Right kidney (tissue), 1 donor: ENCODE measurements at regions not wholly inside any gene's neighbourhood (a gene's known extent, or its start where the extent isn't known, plus 50 kb on each side); places are given as distances from the start of the nearest gene placed in this dataset.
"Not testable (repeated sequence)": the region's sequence is repeated elsewhere in the genome, so short reads cannot be mapped to it uniquely, and the experiment has no call there.

Source experiments
- DNase-seq: peaks from one replicate; pipeline ENCODE4 v3.0.0-alpha.2; 2016

- no peak for DNase-seq
These were observed 532.1 kb upstream of the B3GAT1 start for GRCh38 chr11:134944131-134944530.

- DNase-seq = no peak
These were observed 531.5 kb upstream of the B3GAT1 start for GRCh38 chr11:134943544-134943943.

- no peak for DNase-seq
These were observed 530.6 kb upstream of the B3GAT1 start for GRCh38 chr11:134942681-134943080.

- DNase-seq = not testable (repeated sequence)
These were observed 530.0 kb upstream of the B3GAT1 start for GRCh38 chr11:134941936-134942600.

DNA sequence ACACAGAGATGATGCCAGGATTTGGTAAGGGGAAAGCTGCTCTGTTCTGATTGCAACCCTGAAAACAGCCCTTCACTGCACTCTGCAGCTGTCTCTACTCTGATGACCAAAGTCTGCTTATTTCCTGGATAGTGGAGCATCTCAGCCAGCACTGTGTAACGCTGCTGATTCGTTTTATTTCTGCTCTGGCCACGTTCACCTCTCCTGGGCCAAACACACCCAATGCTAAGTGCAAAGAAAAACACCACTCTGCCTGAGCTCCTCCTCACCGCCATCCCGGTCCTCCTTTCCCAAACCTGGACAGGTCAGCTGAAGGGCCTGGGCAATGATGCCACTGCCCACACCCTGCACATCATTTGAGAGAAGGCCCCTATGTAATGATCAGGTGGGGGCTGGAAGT, 529.3 kb upstream of the B3GAT1 start:
- no peak for DNase-seq

DNA sequence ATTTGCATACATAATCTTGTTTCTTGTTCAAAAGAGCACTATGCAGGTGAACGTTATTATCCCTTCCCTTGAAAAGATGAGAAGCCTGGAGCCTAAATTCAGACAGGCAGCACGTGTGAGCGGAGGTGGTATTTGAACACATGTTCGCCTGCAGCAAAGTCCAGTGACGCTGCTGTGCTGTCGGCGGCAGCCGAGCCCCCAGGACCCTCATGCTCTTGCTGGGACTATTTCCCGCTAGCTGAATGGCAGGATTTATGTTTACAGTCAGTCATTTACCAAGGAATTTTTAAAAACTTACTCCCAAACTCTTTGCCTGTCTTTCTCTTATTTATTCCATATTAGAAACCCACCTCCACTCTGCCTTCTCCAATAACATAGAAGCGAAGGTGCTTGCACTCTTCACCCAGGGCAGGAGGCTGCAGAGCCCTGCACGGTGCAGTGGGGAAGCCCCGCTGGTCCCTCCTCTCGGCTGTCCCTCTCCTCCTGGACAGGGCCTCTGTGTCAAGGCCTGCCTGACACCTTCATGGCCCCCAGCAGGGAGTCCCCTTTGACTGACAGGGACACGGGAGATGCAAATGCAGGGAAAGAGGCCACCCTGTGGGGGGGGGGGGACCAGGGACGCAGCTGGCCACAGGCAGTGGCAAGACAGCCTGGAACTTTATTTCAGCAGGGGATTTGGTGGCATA, 528.5 kb upstream of the B3GAT1 start:
- no peak for DNase-seq

- DNase-seq = no peak
These were observed 527.9 kb upstream of the B3GAT1 start for GRCh38 chr11:134939905-134940304.

DNA sequence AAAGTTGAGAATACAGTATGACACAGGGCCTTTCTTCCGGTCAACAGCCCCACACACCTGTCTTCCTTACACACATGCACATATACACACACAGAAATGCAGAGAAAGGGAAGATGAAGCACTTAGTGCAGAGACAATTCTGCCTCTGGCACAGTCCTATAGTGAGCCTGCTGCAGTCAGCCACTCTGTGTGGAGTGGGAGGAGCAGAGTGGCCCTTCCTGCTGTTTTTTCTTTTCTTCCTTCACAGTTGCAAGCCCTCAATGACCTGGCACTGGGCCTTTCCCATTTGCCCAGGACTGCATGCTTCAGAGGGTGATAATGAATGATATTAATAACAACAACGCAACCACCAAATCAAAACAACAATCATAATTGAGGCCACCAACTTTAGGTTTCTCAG, 527.0 kb upstream of the B3GAT1 start:
- no peak for DNase-seq

DNA sequence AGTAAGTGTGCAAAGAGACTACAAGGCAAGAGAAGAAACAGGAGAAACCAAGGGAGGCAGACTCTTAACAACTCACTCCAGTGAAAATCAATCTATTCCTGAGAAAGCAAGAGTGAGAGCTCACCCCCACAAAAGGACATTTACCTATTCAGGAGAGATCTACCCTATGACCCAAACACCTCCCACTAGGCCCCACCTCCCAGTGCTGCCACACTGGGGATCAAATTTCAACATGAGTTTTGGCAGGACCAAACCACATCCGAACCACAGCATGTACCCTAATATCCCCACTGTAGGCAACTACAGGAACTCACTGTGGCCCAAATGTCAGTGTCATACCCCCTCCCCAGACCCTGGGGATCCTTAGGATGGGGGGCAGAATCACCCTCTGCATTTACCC, 526.2 kb upstream of the B3GAT1 start:
- no peak for DNase-seq

DNA sequence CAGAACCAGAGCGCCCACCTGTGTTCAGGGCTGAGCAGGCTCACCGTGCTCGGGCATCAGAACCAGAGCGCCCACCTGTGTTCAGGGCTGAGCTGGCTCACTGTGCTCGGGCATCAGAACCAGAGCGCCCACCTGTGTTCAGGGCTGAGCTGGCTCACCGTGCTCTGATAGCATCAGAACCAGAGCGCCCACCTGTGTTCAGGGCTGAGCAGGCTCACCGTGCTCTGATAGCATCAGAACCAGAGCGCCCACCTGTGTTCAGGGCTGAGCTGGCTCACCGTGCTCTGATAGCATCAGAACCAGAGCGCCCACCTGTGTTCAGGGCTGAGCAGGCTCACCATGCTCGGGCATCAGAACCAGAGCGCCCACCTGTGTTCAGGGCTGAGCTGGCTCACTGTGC, 525.2 kb upstream of the B3GAT1 start:
- DNase-seq = not testable (repeated sequence)

GRCh38 chr11:134932761-134933160, 520.7 kb upstream of the B3GAT1 start:
- no peak for DNase-seq

GRCh38 chr11:134925432-134925831, 513.4 kb upstream of the B3GAT1 start:
- DNase-seq = no peak

DNA sequence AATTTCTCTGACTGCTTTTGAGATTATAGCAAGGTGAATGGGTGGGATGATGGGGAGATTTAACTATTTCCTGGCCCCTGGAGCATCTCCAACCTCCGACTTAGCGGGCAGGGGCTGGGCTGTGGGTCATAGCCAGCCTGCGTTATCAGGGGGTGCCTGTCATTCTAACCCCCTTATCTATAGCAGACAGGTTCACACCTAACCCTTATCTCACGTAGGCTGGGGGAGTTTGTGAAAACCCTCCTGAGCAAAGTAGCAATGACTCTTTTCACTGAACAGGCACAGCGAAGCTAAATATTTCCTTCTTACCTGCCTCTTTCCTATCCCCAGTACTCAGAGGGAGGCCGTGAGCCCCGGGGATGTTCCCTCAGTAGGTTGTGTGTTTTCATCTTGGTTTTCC, 511.4 kb upstream of the B3GAT1 start:
- no peak for DNase-seq

- no peak for DNase-seq
These were observed 509.9 kb upstream of the B3GAT1 start for GRCh38 chr11:134921938-134922337.

- DNase-seq = no peak
These were observed 509.0 kb upstream of the B3GAT1 start for GRCh38 chr11:134920851-134921608.

DNA sequence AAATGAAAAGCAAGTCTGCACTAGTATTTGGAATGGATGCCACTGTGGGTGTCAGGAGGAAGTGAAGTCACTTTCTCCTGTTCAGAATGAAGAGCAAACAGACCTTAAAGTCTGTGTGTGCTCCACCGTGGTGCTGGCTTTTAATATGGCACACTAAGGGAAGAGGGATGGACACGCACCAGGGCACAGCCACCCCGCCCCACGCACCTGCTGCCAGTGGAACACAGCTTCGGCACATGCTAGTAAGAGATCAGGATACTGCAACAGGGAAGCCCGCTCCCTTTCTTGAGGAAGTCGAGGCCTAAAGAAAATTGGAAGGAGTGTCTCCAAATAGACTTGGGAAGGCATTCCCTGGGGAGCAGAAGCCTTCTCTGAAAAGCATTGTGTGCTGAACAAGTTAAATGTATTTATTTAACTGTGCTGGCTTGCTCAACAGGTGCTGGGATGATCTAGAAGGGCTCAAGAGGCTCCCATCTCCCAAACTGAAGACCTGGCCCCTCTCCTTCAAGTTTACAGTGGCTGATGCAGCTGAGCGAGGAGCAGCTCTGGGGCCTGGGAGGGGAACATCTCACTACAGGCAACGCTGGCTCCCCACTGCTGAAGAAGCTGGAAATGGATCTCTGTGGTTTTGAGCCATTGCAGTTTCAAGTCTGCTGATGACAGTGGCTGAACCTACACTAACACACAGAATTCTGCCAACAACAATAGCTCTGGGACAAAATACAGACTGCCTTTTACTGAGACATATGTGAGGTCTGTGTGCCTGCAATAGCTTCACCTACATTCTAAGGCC, 504.6 kb upstream of the B3GAT1 start:
- no peak for DNase-seq

DNA sequence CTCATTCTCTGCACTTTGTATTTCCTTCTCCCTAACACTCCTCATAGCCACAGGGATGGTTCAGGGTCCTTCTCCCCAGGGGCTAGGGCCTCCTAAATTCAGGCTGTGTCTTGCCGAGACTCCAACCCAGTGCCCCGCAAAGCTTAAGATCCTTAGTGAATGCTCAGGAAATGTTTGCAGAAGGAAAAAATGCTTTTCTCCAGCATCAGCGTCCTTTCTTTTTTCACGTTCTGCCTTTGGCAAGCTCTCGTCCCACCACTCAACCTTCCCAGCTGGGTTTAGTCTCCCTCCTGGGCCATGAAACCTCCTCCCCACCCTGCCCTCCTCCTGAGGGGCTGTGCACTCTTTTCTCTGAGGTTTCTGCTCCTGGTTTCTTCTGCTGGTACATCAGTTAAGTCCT, 503.8 kb upstream of the B3GAT1 start:
- DNase-seq = no peak

- no peak for DNase-seq
These were observed 503.2 kb upstream of the B3GAT1 start for GRCh38 chr11:134915212-134915611.

- DNase-seq = no peak
These were observed 502.1 kb upstream of the B3GAT1 start for GRCh38 chr11:134913999-134914590.

GRCh38 chr11:134913391-134913790, 501.3 kb upstream of the B3GAT1 start:
- DNase-seq = no peak

- no peak for DNase-seq
These were observed 499.6 kb upstream of the B3GAT1 start for GRCh38 chr11:134911514-134912180.

- no peak for DNase-seq
These were observed 496.5 kb upstream of the B3GAT1 start for GRCh38 chr11:134908583-134908982.
